Activated CD4-positive, alpha-beta T cell treated with anti-CD3 and anti-CD28 coated beads, Interleukin-2, amount 10 ng/mL, durations not matched to agents 7 days and 5 days (primary cell): ENCODE measurements at regions not wholly inside any gene's neighbourhood (a gene's known extent, or its start where the extent isn't known, plus 50 kb on each side); places are given as distances from the start of the nearest gene placed in this dataset.

Experiments
- CTCF ChIA-PET: fragments of 350-600 bp; sonication (Branson Sonifier 250); formaldehyde crosslinking; loops from one replicate; lab custom pipeline; 2021; ENCODE audit warnings: antibody characterized with exemption; lab: Charles Lee
- POLR2A ChIA-PET: fragments of 350-600 bp; sonication (Branson Sonifier 250); formaldehyde crosslinking; loops from one replicate; lab custom pipeline; 2021; ENCODE audit warnings: antibody characterized with exemption; lab: Charles Lee
- DNase-seq: peaks from one replicate; pipeline ENCODE4 v3.0.0-alpha.2; 2020
- H3K27ac Mint-ChIP-seq: one replicate; pipeline ENCODE4 v1.8.0; 2021; ENCODE audit warnings: mild to moderate bottlenecking, moderate library complexity, mixed read lengths
- H3K27me3 Mint-ChIP-seq: one replicate; pipeline ENCODE4 v1.8.0; 2021; ENCODE audit warnings: mixed read lengths
- H3K36me3 Mint-ChIP-seq: one replicate; pipeline ENCODE4 v1.8.0; 2021; ENCODE audit warnings: low read depth, mixed read lengths
- H3K4me1 Mint-ChIP-seq: one replicate; pipeline ENCODE4 v1.8.0; 2021; ENCODE audit warnings: mixed read lengths
- H3K4me3 Mint-ChIP-seq: one replicate; pipeline ENCODE4 v1.8.0; 2021; ENCODE audit warnings: mild to moderate bottlenecking, moderate library complexity, mixed read lengths
- H3K9me3 Mint-ChIP-seq: one replicate; pipeline ENCODE4 v1.8.0; 2021; ENCODE audit warnings: mixed read lengths

DNA sequence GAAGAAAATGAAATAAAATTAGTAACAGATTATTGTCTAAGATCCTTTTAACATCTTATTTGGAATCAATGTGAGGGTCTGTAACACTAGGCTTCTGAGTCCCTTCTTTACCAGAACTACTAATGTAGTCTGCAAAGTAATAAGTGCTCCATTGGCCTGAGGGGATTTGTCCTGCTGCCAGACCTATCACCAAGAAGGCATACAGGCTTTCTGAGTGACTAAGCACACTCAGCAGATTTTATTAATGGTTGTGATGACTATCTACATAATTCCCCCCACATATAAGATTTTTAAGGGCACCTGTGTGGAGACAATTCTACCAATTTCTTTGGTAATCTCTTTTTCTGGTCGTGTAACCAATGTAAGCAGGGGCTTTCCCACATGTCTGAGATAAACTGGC lies 365.0 kb upstream of the FAT3 start:
- CTCF ChIA-PET = no interaction called here
- POLR2A ChIA-PET = no interaction called here
- H3K27ac Mint-ChIP-seq = no peak overlapping the region
- no peak for DNase-seq
- H3K27me3 Mint-ChIP-seq = no peaks in the 10 kb centered on the region
- H3K4me3 Mint-ChIP-seq = no peak overlapping the region
- H3K36me3 Mint-ChIP-seq = no peaks in the 10 kb centered on the region
- H3K9me3 Mint-ChIP-seq = no peaks in the 10 kb centered on the region
- no peaks in the 10 kb centered on the region for H3K4me1 Mint-ChIP-seq

DNA sequence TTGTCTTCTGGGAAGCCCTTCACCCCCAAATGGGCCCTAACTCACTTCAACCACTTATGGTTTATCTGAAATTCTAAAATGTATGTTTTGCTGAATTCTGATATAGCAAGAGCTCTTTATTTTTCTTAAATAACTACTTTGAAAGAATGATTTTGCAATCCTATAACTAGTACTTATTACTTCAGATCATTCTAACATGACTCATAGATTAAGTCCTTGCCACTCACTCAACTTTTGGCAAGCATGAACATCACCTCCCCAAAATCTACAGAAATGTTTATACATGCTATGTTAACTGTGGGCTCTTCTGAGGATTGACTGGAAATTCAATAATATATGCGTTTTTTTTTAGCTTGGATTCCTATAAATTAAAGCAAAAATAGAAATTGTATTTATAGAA lies 367.4 kb upstream of the FAT3 start:
- H3K4me1 Mint-ChIP-seq = no peaks in the 10 kb centered on the region
- ChIA-PET POLR2A (no interaction called here), CTCF (no interaction called here)
- H3K27me3 Mint-ChIP-seq = no peaks in the 10 kb centered on the region
- DNase-seq = no peak
- H3K9me3 Mint-ChIP-seq = no peaks in the 10 kb centered on the region
- H3K36me3 Mint-ChIP-seq = no peaks in the 10 kb centered on the region
- H3K4me3 Mint-ChIP-seq = no peak overlapping the region
- no peak overlapping the region for H3K27ac Mint-ChIP-seq

- CTCF ChIA-PET = no interaction called here
- no peak overlapping the region for H3K27ac Mint-ChIP-seq
- H3K27me3 Mint-ChIP-seq = no peaks in the 10 kb centered on the region
- no peak overlapping the region for H3K4me3 Mint-ChIP-seq
- POLR2A ChIA-PET = no interaction called here
- H3K4me1 Mint-ChIP-seq = no peaks in the 10 kb centered on the region
- DNase-seq = no peak
- peaks cover 3% of the 10 kb centered on the region for H3K9me3 Mint-ChIP-seq
- H3K36me3 Mint-ChIP-seq = no peaks in the 10 kb centered on the region
Measured at GRCh38 chr11:91854780-91855179, 369.8 kb upstream of the FAT3 start.

GRCh38 chr11:91854171-91854570 lies 370.4 kb upstream of the FAT3 start:
- no peak overlapping the region for H3K4me3 Mint-ChIP-seq
- no peak overlapping the region for H3K27ac Mint-ChIP-seq
- no peaks in the 10 kb centered on the region for H3K27me3 Mint-ChIP-seq
- no peaks in the 10 kb centered on the region for H3K36me3 Mint-ChIP-seq
- POLR2A ChIA-PET = no interaction called here
- no peak for DNase-seq
- H3K9me3 Mint-ChIP-seq = peaks cover 3% of the 10 kb centered on the region
- CTCF ChIA-PET = no interaction called here
- H3K4me1 Mint-ChIP-seq = no peaks in the 10 kb centered on the region

- POLR2A ChIA-PET = no interaction called here
- CTCF ChIA-PET = no interaction called here
Measured at GRCh38 chr11:91851908-91852307, 372.7 kb upstream of the FAT3 start.

GRCh38 chr11:91850533-91851275 lies 373.9 kb upstream of the FAT3 start:
- Mint-ChIP-seq H3K4me1 (no peaks in the 10 kb centered on the region), H3K4me3 (no peak overlapping the region), H3K27ac (no peak overlapping the region), H3K27me3 (no peaks in the 10 kb centered on the region), H3K9me3 (peaks cover 3% of the 10 kb centered on the region), H3K36me3 (no peaks in the 10 kb centered on the region)
- DNase-seq = no peak
- CTCF ChIA-PET = interaction anchor here (1.0 kb wide), 1 partner anchor 15 kb away, joined by 3 read pairs; no protein-coding TSS in a partner anchor
- POLR2A ChIA-PET = no interaction called here

More at GRCh38 chr11:91851908-91852307, 372.7 kb upstream of the FAT3 start:
- Mint-ChIP-seq H3K36me3 (no peaks in the 10 kb centered on the region), H3K27ac (no peak overlapping the region), H3K27me3 (no peaks in the 10 kb centered on the region), H3K9me3 (peaks cover 3% of the 10 kb centered on the region), H3K4me3 (no peak overlapping the region), H3K4me1 (no peaks in the 10 kb centered on the region)
- DNase-seq = no peak

DNA sequence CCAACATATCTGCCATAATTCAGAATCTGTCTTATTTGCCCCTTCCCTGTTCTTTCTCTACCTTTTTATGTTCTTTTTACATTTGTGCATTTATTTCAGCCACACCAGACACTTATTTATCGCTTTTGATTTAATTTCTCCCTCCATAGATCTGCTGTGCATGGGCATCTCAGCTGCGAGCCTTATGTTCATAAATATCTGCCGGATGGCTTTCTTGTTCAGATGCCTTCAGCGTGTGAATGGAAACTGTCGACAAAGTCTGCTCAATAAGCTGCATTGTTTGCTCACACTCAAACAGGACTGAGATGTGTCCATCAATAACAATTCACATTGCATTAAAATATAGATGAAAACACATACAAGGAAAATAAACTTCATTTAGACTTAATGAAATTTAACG lies 374.6 kb upstream of the FAT3 start:
- Mint-ChIP-seq H3K27me3 (no peaks in the 10 kb centered on the region), H3K9me3 (peaks cover 3% of the 10 kb centered on the region), H3K36me3 (no peaks in the 10 kb centered on the region), H3K4me3 (no peak overlapping the region), H3K27ac (no peak overlapping the region), H3K4me1 (no peaks in the 10 kb centered on the region)
- ChIA-PET CTCF (interaction anchor here (1.0 kb wide), 1 partner anchor 16 kb away, joined by 3 read pairs; no protein-coding TSS in a partner anchor), POLR2A (no interaction called here)
- DNase-seq = no peak

GRCh38 chr11:91846649-91847048 lies 378.0 kb upstream of the FAT3 start:
- Mint-ChIP-seq H3K27ac (no peak overlapping the region), H3K27me3 (no peaks in the 10 kb centered on the region), H3K4me3 (no peak overlapping the region), H3K9me3 (peaks cover 3% of the 10 kb centered on the region), H3K36me3 (no peaks in the 10 kb centered on the region), H3K4me1 (no peaks in the 10 kb centered on the region)
- DNase-seq = no peak
- CTCF ChIA-PET = no interaction called here
- POLR2A ChIA-PET = no interaction called here

- Mint-ChIP-seq H3K9me3 (peaks cover 3% of the 10 kb centered on the region), H3K36me3 (no peaks in the 10 kb centered on the region), H3K4me1 (no peaks in the 10 kb centered on the region), H3K27me3 (no peaks in the 10 kb centered on the region), H3K4me3 (no peak overlapping the region), H3K27ac (no peak overlapping the region)
- DNase-seq = no peak
- CTCF ChIA-PET = no interaction called here
- POLR2A ChIA-PET = no interaction called here
Measured at GRCh38 chr11:91846002-91846401, 378.6 kb upstream of the FAT3 start.

GRCh38 chr11:91840640-91841240 lies 383.9 kb upstream of the FAT3 start:
- Mint-ChIP-seq H3K4me1 (no peaks in the 10 kb centered on the region), H3K27ac (no peak overlapping the region), H3K4me3 (no peak overlapping the region), H3K36me3 (no peaks in the 10 kb centered on the region), H3K27me3 (no peaks in the 10 kb centered on the region), H3K9me3 (no peaks in the 10 kb centered on the region)
- DNase-seq = no peak
- ChIA-PET POLR2A (no interaction called here), CTCF (no interaction called here)

DNA sequence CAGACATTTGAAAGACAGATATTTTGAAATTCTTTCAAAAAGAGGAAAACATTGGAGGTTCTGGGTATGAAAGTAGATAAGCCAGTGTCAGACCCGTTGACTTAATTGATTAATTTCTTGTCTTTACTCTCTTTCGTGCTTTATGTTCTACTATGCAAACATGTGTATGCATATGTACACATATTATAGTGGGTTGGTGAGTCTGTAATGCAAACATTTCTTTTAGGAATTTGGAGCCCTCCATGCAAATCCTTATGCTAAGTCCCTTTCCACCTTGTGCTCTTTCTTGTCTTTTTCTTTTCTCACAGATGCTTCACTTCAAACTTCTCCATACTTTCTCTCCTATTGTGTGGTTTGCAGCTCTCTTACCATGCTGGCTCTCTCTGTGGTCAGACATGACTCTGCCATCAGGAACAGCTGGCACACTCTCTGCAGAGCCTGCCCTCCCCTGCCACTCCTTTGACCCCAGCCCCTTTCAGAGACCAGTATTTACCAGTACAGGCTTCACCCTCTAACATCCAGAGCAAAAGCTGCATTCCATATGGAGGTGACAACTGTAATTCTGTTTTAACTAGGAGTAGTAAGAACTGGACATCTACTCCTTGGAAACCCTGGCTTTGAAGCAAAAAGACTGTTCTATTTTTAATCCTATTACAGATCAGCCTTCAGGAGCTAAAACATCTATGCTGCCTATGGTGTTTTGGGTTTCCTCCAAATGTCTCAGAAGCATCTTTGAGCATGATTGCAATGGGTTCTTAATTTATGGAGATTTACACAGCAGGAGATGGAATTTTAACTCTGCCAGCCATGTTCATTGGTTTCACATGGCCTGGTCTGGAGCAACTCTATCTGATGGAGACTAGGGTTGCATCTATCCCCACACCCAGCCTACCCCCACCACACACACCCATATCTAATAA lies 386.9 kb upstream of the FAT3 start:
- POLR2A ChIA-PET = no interaction called here
- Mint-ChIP-seq H3K27me3 (no peaks in the 10 kb centered on the region), H3K36me3 (no peaks in the 10 kb centered on the region), H3K27ac (no peak overlapping the region), H3K4me3 (no peak overlapping the region), H3K9me3 (no peaks in the 10 kb centered on the region), H3K4me1 (no peaks in the 10 kb centered on the region)
- CTCF ChIA-PET = no interaction called here
- DNase-seq = no peak

GRCh38 chr11:91835051-91835560 lies 389.5 kb upstream of the FAT3 start:
- no peak overlapping the region for H3K4me3 Mint-ChIP-seq
- H3K36me3 Mint-ChIP-seq = no peaks in the 10 kb centered on the region
- H3K27me3 Mint-ChIP-seq = no peaks in the 10 kb centered on the region
- ChIA-PET CTCF (no interaction called here), POLR2A (no interaction called here)
- DNase-seq = no peak
- no peaks in the 10 kb centered on the region for H3K4me1 Mint-ChIP-seq
- no peak overlapping the region for H3K27ac Mint-ChIP-seq
- H3K9me3 Mint-ChIP-seq = peaks cover 2% of the 10 kb centered on the region

GRCh38 chr11:91828901-91829300 lies 395.7 kb upstream of the FAT3 start:
- H3K36me3 Mint-ChIP-seq = no peaks in the 10 kb centered on the region
- H3K27me3 Mint-ChIP-seq = no peaks in the 10 kb centered on the region
- no peak overlapping the region for H3K4me3 Mint-ChIP-seq
- H3K4me1 Mint-ChIP-seq = no peaks in the 10 kb centered on the region
- CTCF ChIA-PET = no interaction called here
- no peak for DNase-seq
- H3K9me3 Mint-ChIP-seq = peaks cover 2% of the 10 kb centered on the region
- no peak overlapping the region for H3K27ac Mint-ChIP-seq
- POLR2A ChIA-PET = no interaction called here
